K562 (cell line): ENCODE measurements at regions not wholly inside any gene's neighbourhood (a gene's known extent, or its start where the extent isn't known, plus 50 kb on each side); places are given as distances from the start of the nearest gene placed in this dataset.

Experiments used
- BMI1 ChIP-seq: fragments of 150-350 bp; IDR thresholded peaks from 2 replicates; pipeline ENCODE4 v1.6.1; 2014; ENCODE audit warnings: low read length
- CHAMP1 ChIP-seq: fragments of 450-650 bp; IDR thresholded peaks from 2 replicates; pipeline ENCODE4 v1.6.1; 2016; ENCODE audit warnings: mild to moderate bottlenecking
- MYC ChIP-seq, 2 experiments: fragments of 250-450 bp in 1 of 2; sonication (Bioruptor Pico) in 1 of 2; IDR thresholded peaks; 2 replicates each; pipeline versions ENCODE4 v1.5.1 to v1.6.1; 2012 to 2021; ENCODE audit warnings: low read depth in 2 of 2, borderline replicate concordance in 1 of 2, improper control_type of control experiment in 1 of 2, low read length in 1 of 2, mild to moderate bottlenecking in 1 of 2, moderate library complexity in 1 of 2
- NR3C1 ChIP-seq: sonication (generic); formaldehyde crosslinking; IDR thresholded peaks from 2 replicates; pipeline ENCODE4 v1.8.1; 2022; ENCODE audit warnings: missing genetic modification reagents
- POLR2A ChIP-seq: fragments of 450-650 bp; conservative IDR thresholded peaks from 2 replicates; pipeline ENCODE4 v1.6.1; 2016
- POLR2AphosphoS5 ChIP-seq: IDR thresholded peaks from 2 replicates; pipeline ENCODE4 v1.6.1; 2011; ENCODE audit warnings: mild to moderate bottlenecking, low read depth, low read length, moderate library complexity; ENCODE audit not compliant: control insufficient read depth, insufficient read depth
- RBM34 ChIP-seq: fragments of 200-400 bp; formaldehyde crosslinking; IDR thresholded peaks from 2 replicates; pipeline ENCODE4 v1.6.1; 2018; ENCODE audit warnings: low read length, borderline replicate concordance; ENCODE audit not compliant: insufficient read depth
- SRF ChIP-seq, 2 experiments: fragments of 250-450, 450-650 bp in 1 of 2; sonication (Bioruptor Pico) in 1 of 2; sonication (generic) in 1 of 2; formaldehyde crosslinking; IDR thresholded peaks; 2 replicates each; pipeline versions ENCODE4 v1.5.0 to v1.5.1; 2020 to 2022; ENCODE audit warnings: mild to moderate bottlenecking in 1 of 2, missing genetic modification reagents in 1 of 2
- THAP7 ChIP-seq: fragments of 250-450 bp; sonication (Bioruptor Pico); IDR thresholded peaks from 2 replicates; pipeline ENCODE4 v1.5.0; 2021
- XRCC5 ChIP-seq: fragments of 200-400 bp; formaldehyde crosslinking; IDR thresholded peaks from 2 replicates; pipeline ENCODE4 v1.6.1; 2017; ENCODE audit warnings: low read depth, mild to moderate bottlenecking, low read length
- ZNF124 ChIP-seq: sonication (generic); formaldehyde crosslinking; IDR thresholded peaks from 2 replicates; pipeline ENCODE4 v1.8.1; 2022; ENCODE audit warnings: missing genetic modification reagents
- ZNF239 ChIP-seq: fragments of 250-450 bp; sonication (Bioruptor Pico); IDR thresholded peaks from 2 replicates; pipeline ENCODE4 v1.4.0; 2020; ENCODE audit warnings: mild to moderate bottlenecking
- ZNF24 ChIP-seq: fragments of 450-650 bp; IDR thresholded peaks from 2 replicates; pipeline ENCODE4 v1.6.1; 2016

GRCh38 chr12:13749389-13749788 is 232.0 kb downstream of the GRIN2B start:
- TF ChIP-seq POLR2AphosphoS5 (no peak), ZNF239 (CRISPR knock-in tag) (no peak), ZNF24 (no peak), POLR2A (no peak), ZNF124 (no peak), RBM34 (no peak), SRF (CRISPR knock-in tag; IDR thresholded peaks at IDR 0.05) (no peak), THAP7 (CRISPR knock-in tag) (no peak), BMI1 (no peak), MYC (IDR thresholded peaks at IDR 0.05; ENCODE audit: low read depth, low read length) (no peak), MYC (CRISPR knock-in tag; IDR thresholded peaks at IDR 0.05; ENCODE audit: borderline replicate concordance, low read depth) (no peak), NR3C1 (no peak), XRCC5 (no peak), CHAMP1 (no peak)
